Endodermal cell (in vitro differentiated cells): ENCODE measurements at regions not wholly inside any gene's neighbourhood (a gene's known extent, or its start where the extent isn't known, plus 50 kb on each side); places are given as distances from the start of the nearest gene placed in this dataset.

ENCODE experiments used
- DNase-seq: peaks from one replicate; pipeline ENCODE4 v3.0.0-alpha.2; 2017
- H3K27ac ChIP-seq: 2 replicates; pipeline ENCODE4 v1.5.1; 2013; ENCODE audit warnings: mild to moderate bottlenecking, low read depth, low read length, moderate library complexity
- H3K27me3 ChIP-seq: 2 replicates; pipeline ENCODE4 v1.6.1; 2013; ENCODE audit warnings: mild to moderate bottlenecking, low read length, moderate library complexity; ENCODE audit not compliant: insufficient read depth, control insufficient read depth, poor library complexity, severe bottlenecking
- H3K36me3 ChIP-seq: 2 replicates; pipeline ENCODE4 v1.7.0; 2013; ENCODE audit warnings: mild to moderate bottlenecking, low read length, moderate library complexity; ENCODE audit not compliant: control insufficient read depth, insufficient read depth
- H3K4me1 ChIP-seq: one replicate; pipeline ENCODE4 v1.7.0; 2013; ENCODE audit warnings: low read length; ENCODE audit not compliant: control insufficient read depth, insufficient read depth
- H3K4me3 ChIP-seq: 2 replicates; pipeline ENCODE4 v1.5.1; 2013; ENCODE audit warnings: mild to moderate bottlenecking, low read length, moderate library complexity
- H3K9ac ChIP-seq: 2 replicates; pipeline ENCODE4 v1.6.1; 2013; ENCODE audit warnings: mild to moderate bottlenecking, low read length, moderate library complexity; ENCODE audit not compliant: poor library complexity, severe bottlenecking; ENCODE audit errors: extremely low read depth
- H3K9me3 ChIP-seq: 2 replicates; pipeline ENCODE4 v1.6.1; 2013; ENCODE audit warnings: mild to moderate bottlenecking, low read length, moderate library complexity; ENCODE audit not compliant: control insufficient read depth
- H3K27ac Mint-ChIP-seq: 2 replicates; pipeline ENCODE4 v1.8.0; 2020; ENCODE audit warnings: mixed read lengths
- H3K27me3 Mint-ChIP-seq: 2 replicates; pipeline ENCODE4 v1.8.0; 2021; ENCODE audit warnings: mild to moderate bottlenecking, mixed read lengths; ENCODE audit not compliant: insufficient read depth
- H3K36me3 Mint-ChIP-seq: 2 replicates; pipeline ENCODE4 v1.8.0; 2020; ENCODE audit warnings: low read depth, mixed read lengths
- H3K4me1 Mint-ChIP-seq: 2 replicates; pipeline ENCODE4 v1.8.0; 2020; ENCODE audit warnings: mixed read lengths
- H3K4me3 Mint-ChIP-seq: 2 replicates; pipeline ENCODE4 v1.8.0; 2020; ENCODE audit warnings: mild to moderate bottlenecking, moderate library complexity, mixed read lengths
- H3K9me3 Mint-ChIP-seq: 2 replicates; pipeline ENCODE4 v1.8.0; 2020; ENCODE audit warnings: mild to moderate bottlenecking, mixed read lengths
- CTCF ChIP-seq: fragments of 200-600 bp; sonication (generic); conservative IDR thresholded peaks from 2 replicates; pipeline ENCODE4 v1.5.0; 2021; ENCODE audit warnings: antibody characterized with exemption, mild to moderate bottlenecking
- WGBS, 2 experiments: methylation state at CpG; one replicate each; pipeline versions ENCODE4 v1.1.5 to v1.1.7; 2013; ENCODE audit warnings: missing lambda C conversion rate in 2 of 2, mixed read lengths in 1 of 2; ENCODE audit not compliant: insufficient coverage in 1 of 2, insufficient read length in 1 of 2; 5-methylcytosine and 5-hydroxymethylcytosine counted together

- H3K36me3 ChIP-seq: no peaks in the 10 kb centered on the region
- Mint-ChIP-seq H3K9me3 (peaks cover 8% of the 10 kb centered on the region), H3K36me3 (no peaks in the 10 kb centered on the region), H3K27me3 (no peaks in the 10 kb centered on the region), H3K4me1 (no peaks in the 10 kb centered on the region), H3K27ac (no peak overlapping the region), H3K4me3 (no peak overlapping the region)
- H3K27ac ChIP-seq: no peak overlapping the region
- peak; percentile 16 for DNase-seq
- H3K9ac ChIP-seq: no peak overlapping the region
- H3K4me1 ChIP-seq: no peaks in the 10 kb centered on the region
- H3K4me3 ChIP-seq: no peak overlapping the region
- TF ChIP-seq CTCF: no peak
- 93 to 94% methylated on average over 12 to 18 of the region's 18 CpGs for WGBS, 2 experiments
- H3K27me3 ChIP-seq: no peaks in the 10 kb centered on the region
- no peaks in the 10 kb centered on the region for H3K9me3 ChIP-seq
Measured at GRCh38 chr18:75139226-75139911, 69.6 kb downstream of the PTGR3 start.

GRCh38 chr18:75137346-75137877 is 71.5 kb downstream of the PTGR3 start:
- H3K9ac ChIP-seq: no peak overlapping the region
- TF ChIP-seq CTCF: no peak
- Mint-ChIP-seq H3K27me3 (peaks cover 3% of the 10 kb centered on the region), H3K4me3 (no peak overlapping the region), H3K27ac (no peak overlapping the region), H3K9me3 (no peaks in the 10 kb centered on the region), H3K36me3 (no peaks in the 10 kb centered on the region), H3K4me1 (no peaks in the 10 kb centered on the region)
- no peak overlapping the region for H3K4me3 ChIP-seq
- no peaks in the 10 kb centered on the region for H3K36me3 ChIP-seq
- H3K9me3 ChIP-seq: no peaks in the 10 kb centered on the region
- H3K27me3 ChIP-seq: no peaks in the 10 kb centered on the region
- no peak overlapping the region for H3K27ac ChIP-seq
- DNase-seq: no peak
- WGBS, 2 experiments: 90 to 93% methylated on average over 4 to 11 of the region's 11 CpGs
- H3K4me1 ChIP-seq: no peaks in the 10 kb centered on the region

GRCh38 chr18:75135158-75135725 is 73.7 kb downstream of the PTGR3 start:
- Mint-ChIP-seq H3K4me3 (no peak overlapping the region), H3K36me3 (no peaks in the 10 kb centered on the region), H3K4me1 (no peaks in the 10 kb centered on the region), H3K27me3 (peaks cover 3% of the 10 kb centered on the region), H3K9me3 (no peaks in the 10 kb centered on the region), H3K27ac (no peak overlapping the region)
- Histone ChIP-seq H3K27ac (no peak overlapping the region), H3K9ac (no peak overlapping the region), H3K4me3 (no peak overlapping the region), H3K27me3 (no peaks in the 10 kb centered on the region), H3K4me1 (no peaks in the 10 kb centered on the region), H3K36me3 (no peaks in the 10 kb centered on the region), H3K9me3 (no peaks in the 10 kb centered on the region)
- 91 to 92% methylated on average over 11 to 14 of the region's 14 CpGs for WGBS, 2 experiments
- peak; percentile 20 for DNase-seq
- no peak for TF ChIP-seq CTCF
